ENCODE measurements at regions not wholly inside any gene's neighbourhood (a gene's known extent, or its start where the extent isn't known, plus 50 kb on each side); places are given as distances from the start of the nearest gene placed in this dataset.

DNA sequence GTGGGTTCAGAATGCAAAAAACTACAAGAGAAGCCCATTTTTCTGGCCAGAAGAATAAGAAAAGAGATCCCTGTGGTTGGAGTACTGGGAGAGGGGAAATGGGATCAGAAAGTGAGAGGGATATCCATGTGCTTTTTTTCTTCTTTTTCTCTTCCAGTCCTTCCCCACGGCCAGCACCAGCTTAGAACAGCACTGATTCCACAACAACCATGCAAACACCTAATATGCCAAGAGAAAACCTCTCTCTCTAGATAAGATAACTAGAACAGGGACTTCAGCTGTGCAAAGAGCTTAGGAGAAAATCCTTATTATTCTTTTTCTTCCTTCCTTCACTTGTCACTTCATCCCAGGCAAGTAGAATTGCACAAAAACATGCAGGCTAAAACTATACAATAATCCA, 83.5 kb downstream of the ELAPOR2 start:
- Histone ChIP-seq H2BK5ac (ENCODE audit: insufficient read length, low read length) (no peak overlapping the region), H4K91ac (ENCODE audit: insufficient read length, low read depth, low read length) (no peak overlapping the region), H4K20me1 (ENCODE audit: control insufficient read depth, insufficient read depth, insufficient read length) (no peaks in the 10 kb centered on the region), H2BK15ac (ENCODE audit: low read depth, low read length) (no peak overlapping the region), H3K27ac (ENCODE audit: insufficient read length, low read depth, low read length) (no peak overlapping the region), H4K8ac (replicated peaks; ENCODE audit: insufficient read length, low read depth, low read length) (no peak overlapping the region), H3T11ph (ENCODE audit: low read length) (no peak overlapping the region), H2AFZ (ENCODE audit: low read length) (no peak overlapping the region), H3K4me1 (ENCODE audit: insufficient read depth, low read length) (peaks cover 5% of the 10 kb centered on the region), H2AK5ac (ENCODE audit: insufficient read length, low read length) (no peak overlapping the region), H2BK20ac (ENCODE audit: low read depth, low read length, poor library complexity, severe bottlenecking) (no peak overlapping the region), H3K23me2 (ENCODE audit: insufficient read length, low read depth, low read length, poor library complexity, severe bottlenecking) (no peaks in the 10 kb centered on the region), H4K5ac (ENCODE audit: insufficient read length, low read depth, low read length) (no peak overlapping the region), H3K27me3 (ENCODE audit: insufficient read depth, low read length) (no peaks in the 10 kb centered on the region), H3K4me2 (ENCODE audit: insufficient read depth, insufficient read length, low read length) (no peak overlapping the region), H3K9ac (ENCODE audit: extremely low read depth, insufficient read length, low read length) (no peak overlapping the region), H3K56ac (ENCODE audit: insufficient read length, low read depth, low read length) (no peak overlapping the region), H2BK120ac (ENCODE audit: low read depth, low read length, poor library complexity, severe bottlenecking) (no peak overlapping the region), H3K4ac (ENCODE audit: low read depth, low read length) (no peak overlapping the region), H3K23ac (ENCODE audit: insufficient read length, low read depth, low read length) (no peak overlapping the region), H2BK12ac (ENCODE audit: insufficient read length, low read depth, low read length) (no peak overlapping the region), H3K14ac (ENCODE audit: insufficient read depth, low read length) (no peak overlapping the region), H3K9me3 (ENCODE audit: control insufficient read depth, low read depth, low read length) (no peaks in the 10 kb centered on the region), H3K79me2 (ENCODE audit: insufficient read depth, low read length) (peaks cover 3% of the 10 kb centered on the region; the same call in 1 of the 2 replicates), H3K79me1 (ENCODE audit: insufficient read depth, low read depth, low read length, poor library complexity, severe bottlenecking) (peaks cover 6% of the 10 kb centered on the region), H3K18ac (ENCODE audit: insufficient read length, low read depth, low read length) (no peak overlapping the region)
- Mint-ChIP-seq H3K27me3 (ENCODE audit: low read depth) (no peaks in the 10 kb centered on the region), H3K9me3 (peaks cover 0 to 2% of the 10 kb centered on the region in 2 experiments; a peak in 1 of 5 replicates), H3K4me1 (peaks cover 39 to 47% of the 10 kb centered on the region in 2 experiments), H3K36me3 (ENCODE audit: insufficient read depth in 1 of 3, low read depth in 3 of 3) (peaks cover 5 to 10% (median 7%) of the 10 kb centered on the region in 3 experiments), H3K4me3 (no peak overlapping the region), H3K27ac (peak overlapping the region; percentile 16 to 53 (median 51); a peak in 5 of 7 replicates)
- no CpG with 5 or more reads among the region's 1 CpG for WGBS (ENCODE audit: extremely low coverage, insufficient read length, low lambda C conversion rate)
- no peak for DNase-seq
- TF ChIP-seq, protein P1, sequence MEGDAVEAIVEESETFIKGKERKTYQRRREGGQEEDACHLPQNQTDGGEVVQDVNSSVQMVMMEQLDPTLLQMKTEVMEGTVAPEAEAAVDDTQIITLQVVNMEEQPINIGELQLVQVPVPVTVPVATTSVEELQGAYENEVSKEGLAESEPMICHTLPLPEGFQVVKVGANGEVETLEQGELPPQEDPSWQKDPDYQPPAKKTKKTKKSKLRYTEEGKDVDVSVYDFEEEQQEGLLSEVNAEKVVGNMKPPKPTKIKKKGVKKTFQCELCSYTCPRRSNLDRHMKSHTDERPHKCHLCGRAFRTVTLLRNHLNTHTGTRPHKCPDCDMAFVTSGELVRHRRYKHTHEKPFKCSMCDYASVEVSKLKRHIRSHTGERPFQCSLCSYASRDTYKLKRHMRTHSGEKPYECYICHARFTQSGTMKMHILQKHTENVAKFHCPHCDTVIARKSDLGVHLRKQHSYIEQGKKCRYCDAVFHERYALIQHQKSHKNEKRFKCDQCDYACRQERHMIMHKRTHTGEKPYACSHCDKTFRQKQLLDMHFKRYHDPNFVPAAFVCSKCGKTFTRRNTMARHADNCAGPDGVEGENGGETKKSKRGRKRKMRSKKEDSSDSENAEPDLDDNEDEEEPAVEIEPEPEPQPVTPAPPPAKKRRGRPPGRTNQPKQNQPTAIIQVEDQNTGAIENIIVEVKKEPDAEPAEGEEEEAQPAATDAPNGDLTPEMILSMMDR (conservative IDR thresholded peaks at IDR 0.05), result no peak

Measured in H9 (cell line).